Caco-2 (cell line): ENCODE measurements at regions not wholly inside any gene's neighbourhood (a gene's known extent, or its start where the extent isn't known, plus 50 kb on each side); places are given as distances from the start of the nearest gene placed in this dataset.

Source experiments
- BruUV-seq: library from RNA; stranded (reverse); fragments of 400-500 nt; replicated peaks from 2 replicates; lab custom pipeline; 2021; lab: Mats Ljungman, UMichigan
- CTCF ChIA-PET: fragments of 300-600 bp; sonication (Branson Sonifier 250); formaldehyde crosslinking; loops from one replicate; lab custom pipeline; 2022; ENCODE audit warnings: antibody characterized with exemption; lab: Charles Lee
- POLR2A ChIA-PET: fragments of 300-600 bp; sonication (Branson Sonifier 250); formaldehyde crosslinking; loops from one replicate; lab custom pipeline; 2022; ENCODE audit warnings: antibody characterized with exemption; lab: Charles Lee
- DNase-seq, 2 experiments: peaks; one replicate each; pipeline versions ENCODE4 v3.0.0 to v3.0.0-alpha.2; 2020 to 2022
- H3K27me3 ChIP-seq: replicated peaks from 2 replicates; pipeline ENCODE4 v1.6.0; 2011; ENCODE audit warnings: low read length; ENCODE audit not compliant: control insufficient read depth, insufficient read depth
- H3K36me3 ChIP-seq: 2 replicates; pipeline ENCODE4 v1.5.1; 2011; ENCODE audit warnings: low read length; ENCODE audit not compliant: control insufficient read depth, insufficient read depth
- H3K4me1 ChIP-seq: fragments of 250-450 bp; sonication (Bioruptor Pico); 2 replicates; pipeline ENCODE4 v1.5.1; 2020; ENCODE audit warnings: mild to moderate bottlenecking
- H3K4me3 ChIP-seq: 2 replicates; pipeline ENCODE4 v1.5.1; 2011; ENCODE audit warnings: low read depth, mild to moderate bottlenecking, control low read depth, low read length
- H3K9me3 ChIP-seq: fragments of 250-450 bp; sonication (Bioruptor Pico); 2 replicates; pipeline ENCODE4 v1.5.1; 2020; ENCODE audit warnings: mild to moderate bottlenecking, moderate library complexity
- H3K27ac Mint-ChIP-seq: one replicate; pipeline ENCODE4 v1.8.0; 2022; ENCODE audit warnings: mixed read lengths; ENCODE audit not compliant: unreplicated experiment
- H3K27me3 Mint-ChIP-seq: one replicate; pipeline ENCODE4 v1.8.0; 2022; ENCODE audit warnings: mixed read lengths; ENCODE audit not compliant: insufficient read depth, unreplicated experiment
- H3K36me3 Mint-ChIP-seq: one replicate; pipeline ENCODE4 v1.8.0; 2022; ENCODE audit warnings: mild to moderate bottlenecking, mixed read lengths; ENCODE audit not compliant: insufficient read depth, unreplicated experiment
- H3K4me1 Mint-ChIP-seq: one replicate; pipeline ENCODE4 v1.8.0; 2022; ENCODE audit warnings: low read depth, mixed read lengths; ENCODE audit not compliant: unreplicated experiment
- H3K4me3 Mint-ChIP-seq: one replicate; pipeline ENCODE4 v1.8.0; 2022; ENCODE audit warnings: mild to moderate bottlenecking, moderate library complexity, mixed read lengths; ENCODE audit not compliant: unreplicated experiment
- H3K9me3 Mint-ChIP-seq: one replicate; pipeline ENCODE4 v1.8.0; 2022; ENCODE audit warnings: mixed read lengths; ENCODE audit not compliant: unreplicated experiment
- CTCF ChIP-seq, 2 experiments: fragments of 200-600 bp in 1 of 2; IDR thresholded peaks; 1 replicate in 1 of 2; 2 replicates in 1 of 2; pipeline versions ENCODE4 v1.5.1 to v1.8.0; 2011 to 2022; ENCODE audit warnings: antibody characterized with exemption in 1 of 2, control low read depth in 1 of 2, inconsistent platforms in 1 of 2, low read depth in 1 of 2, low read length in 1 of 2, mild to moderate bottlenecking in 1 of 2, moderate library complexity in 1 of 2; ENCODE audit not compliant: insufficient read depth in 1 of 2, severe bottlenecking in 1 of 2, unreplicated experiment in 1 of 2
- intact Hi-C: fragments of 100-400 bp; cut with micrococcal nuclease; formaldehyde crosslinking; loops from one replicate; pipeline ENCODE4 v1.10.0; 2022; ENCODE audit not compliant: unreplicated experiment

- no TSS peak for BruUV-seq
- Histone ChIP-seq H3K4me3 (no peak overlapping the region), H3K4me1 (peaks cover 21% of the 10 kb centered on the region), H3K9me3 (no peaks in the 10 kb centered on the region), H3K27me3 (no peaks in the 10 kb centered on the region), H3K36me3 (no peaks in the 10 kb centered on the region)
- no peaks in the 10 kb centered on the region for H3K27me3 Mint-ChIP-seq
- peaks cover 9% of the 10 kb centered on the region for H3K9me3 Mint-ChIP-seq
- no peak for TF ChIP-seq CTCF (IDR thresholded peaks at IDR 0.05; ENCODE audit: insufficient read depth in 1 of 2, low read depth in 1 of 2, low read length in 1 of 2, severe bottlenecking in 1 of 2, unreplicated experiment in 1 of 2)
- no peak for DNase-seq
- intact Hi-C loops, result loop anchor here (5.0 kb wide), 2 partner anchors 34 to 109 kb away; no protein-coding TSS in a partner anchor
- peaks cover 36% of the 10 kb centered on the region for H3K4me1 Mint-ChIP-seq
- CTCF ChIA-PET, result no interaction called here
- no peak overlapping the region for H3K4me3 Mint-ChIP-seq
- peaks cover 4% of the 10 kb centered on the region for H3K36me3 Mint-ChIP-seq
- POLR2A ChIA-PET, result interaction anchor here (0.5 kb wide), 1 partner anchor 435 kb away, joined by 3 read pairs; the partner anchor contains the start of gene SPRY2
- H3K27ac Mint-ChIP-seq, result no peak overlapping the region
Observed at GRCh38 chr13:79906345-79906744, 425.4 kb downstream of the NDFIP2 start.

GRCh38 chr13:79905018-79905417, 424.1 kb downstream of the NDFIP2 start:
- no TSS peak for BruUV-seq
- Histone ChIP-seq H3K9me3 (peaks cover 7% of the 10 kb centered on the region), H3K4me1 (peaks cover 21% of the 10 kb centered on the region), H3K36me3 (no peaks in the 10 kb centered on the region), H3K27me3 (no peaks in the 10 kb centered on the region), H3K4me3 (no peak overlapping the region)
- Mint-ChIP-seq H3K9me3 (peaks cover 20% of the 10 kb centered on the region), H3K27ac (no peak overlapping the region), H3K27me3 (no peaks in the 10 kb centered on the region), H3K4me1 (peaks cover 31% of the 10 kb centered on the region), H3K36me3 (peaks cover 4% of the 10 kb centered on the region), H3K4me3 (no peak overlapping the region)
- TF ChIP-seq CTCF (IDR thresholded peaks at IDR 0.05; ENCODE audit: insufficient read depth in 1 of 2, low read depth in 1 of 2, low read length in 1 of 2, severe bottlenecking in 1 of 2, unreplicated experiment in 1 of 2), result no peak
- ChIA-PET CTCF (no interaction called here), POLR2A (no interaction called here)
- no peak for DNase-seq
- intact Hi-C loops, result loop anchor here (5.0 kb wide), 2 partner anchors 33 to 108 kb away; no protein-coding TSS in a partner anchor

- no peaks in the 10 kb centered on the region for H3K27me3 Mint-ChIP-seq
- Histone ChIP-seq H3K36me3 (no peaks in the 10 kb centered on the region), H3K27me3 (no peaks in the 10 kb centered on the region), H3K9me3 (peaks cover 7% of the 10 kb centered on the region), H3K4me1 (peaks cover 21% of the 10 kb centered on the region), H3K4me3 (no peak overlapping the region)
- peaks cover 31% of the 10 kb centered on the region for H3K4me1 Mint-ChIP-seq
- no peak for TF ChIP-seq CTCF (IDR thresholded peaks at IDR 0.05; ENCODE audit: insufficient read depth in 1 of 2, low read depth in 1 of 2, low read length in 1 of 2, severe bottlenecking in 1 of 2, unreplicated experiment in 1 of 2)
- intact Hi-C loops, result no loop called here
- POLR2A ChIA-PET, result no interaction called here
- no peak for DNase-seq
- H3K9me3 Mint-ChIP-seq, result peaks cover 20% of the 10 kb centered on the region
- H3K27ac Mint-ChIP-seq, result no peak overlapping the region
- no TSS peak for BruUV-seq
- CTCF ChIA-PET, result no interaction called here
- no peak overlapping the region for H3K4me3 Mint-ChIP-seq
- H3K36me3 Mint-ChIP-seq, result peaks cover 4% of the 10 kb centered on the region
Observed at GRCh38 chr13:79904581-79904980, 423.6 kb downstream of the NDFIP2 start.
